WI38 (cell line): ENCODE measurements at regions not wholly inside any gene's neighbourhood (a gene's known extent, or its start where the extent isn't known, plus 50 kb on each side); places are given as distances from the start of the nearest gene placed in this dataset.

Source experiments
- H3K4me3 ChIP-seq: 2 replicates; pipeline ENCODE4 v1.5.1; 2011; ENCODE audit warnings: low read depth, mild to moderate bottlenecking, control low read depth, low read length
- CTCF ChIP-seq: IDR thresholded peaks from 2 replicates; pipeline ENCODE4 v1.5.1; 2012; ENCODE audit warnings: low read depth, mild to moderate bottlenecking, control low read depth, low read length

GRCh38 chr5:114266374-114266773 lies 95.5 kb upstream of the KCNN2 start:
- TF ChIP-seq CTCF, result no peak
- H3K4me3 ChIP-seq, result no peak overlapping the region

DNA sequence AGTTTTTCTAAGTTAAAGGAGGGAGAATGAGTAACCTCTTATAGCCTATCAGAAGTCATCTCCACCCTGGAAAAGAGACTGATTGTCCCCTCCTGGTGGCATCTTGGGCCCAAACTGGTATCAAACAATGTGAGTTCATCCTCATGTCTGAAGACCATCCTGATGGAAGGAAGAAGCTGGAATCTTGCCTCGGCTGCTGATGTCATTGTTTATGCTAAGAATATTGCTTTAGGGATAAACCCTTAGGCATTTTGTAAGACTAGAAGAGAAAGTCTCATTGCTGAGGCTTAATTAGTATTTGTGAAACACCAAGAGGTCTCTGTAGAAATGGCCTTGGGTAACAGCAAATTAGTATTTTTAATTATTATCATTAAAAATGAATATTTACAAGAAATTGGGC lies 65.7 kb upstream of the KCNN2 start:
- TF ChIP-seq CTCF, result no peak

GRCh38 chr5:114297915-114298314 lies 64.0 kb upstream of the KCNN2 start:
- no peak overlapping the region for H3K4me3 ChIP-seq
- no peak for TF ChIP-seq CTCF

More for the DNA sequence above, 65.7 kb upstream of the KCNN2 start:
- H3K4me3 ChIP-seq, result no peak overlapping the region

- H3K4me3 ChIP-seq, result no peak overlapping the region
- TF ChIP-seq CTCF, result peak; percentile 52; the same call in 1 of the 2 replicates
These were observed 56.3 kb upstream of the KCNN2 start for GRCh38 chr5:114305402-114306207.

DNA sequence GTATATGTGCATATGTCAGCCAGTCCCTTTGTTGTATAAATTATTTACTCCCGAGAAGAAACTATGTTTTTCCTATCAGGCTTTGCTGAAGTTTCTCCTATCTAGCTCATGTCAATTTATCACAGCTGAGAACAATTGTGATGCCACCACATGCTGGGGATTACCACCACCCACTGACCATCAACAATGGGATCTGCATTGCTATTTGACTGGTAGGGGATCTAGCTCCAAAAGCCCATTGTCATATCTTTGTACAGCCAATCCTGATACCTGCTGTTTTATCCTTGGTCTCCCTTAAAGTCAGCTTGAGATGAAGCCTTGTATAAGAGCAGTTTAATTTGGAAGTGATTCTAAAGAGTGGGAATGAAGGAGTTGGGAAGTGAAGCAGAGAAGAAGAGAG lies 53.9 kb upstream of the KCNN2 start:
- no peak for TF ChIP-seq CTCF
- no peak overlapping the region for H3K4me3 ChIP-seq

GRCh38 chr5:114308508-114308907 lies 53.4 kb upstream of the KCNN2 start:
- TF ChIP-seq CTCF, result no peak
- no peak overlapping the region for H3K4me3 ChIP-seq

- no peak overlapping the region for H3K4me3 ChIP-seq
- no peak for TF ChIP-seq CTCF
These were observed 51.2 kb upstream of the KCNN2 start for GRCh38 chr5:114310666-114311065.
